HG03025 (cell line): ENCODE measurements at regions not wholly inside any gene's neighbourhood (a gene's known extent, or its start where the extent isn't known, plus 50 kb on each side); places are given as distances from the start of the nearest gene placed in this dataset.

Experiments
- ATAC-seq: cut with Tn5 transposase; IDR thresholded peaks from one replicate; pipeline ENCODE4 v1.9.1; 2021; ENCODE audit warnings: mild to moderate bottlenecking, moderate library complexity; ENCODE audit not compliant: unreplicated experiment, low FRiP score

- no peak for ATAC-seq
Observed at GRCh38 chr1:81498471-81499462, 302.0 kb upstream of the ADGRL2 start.

DNA sequence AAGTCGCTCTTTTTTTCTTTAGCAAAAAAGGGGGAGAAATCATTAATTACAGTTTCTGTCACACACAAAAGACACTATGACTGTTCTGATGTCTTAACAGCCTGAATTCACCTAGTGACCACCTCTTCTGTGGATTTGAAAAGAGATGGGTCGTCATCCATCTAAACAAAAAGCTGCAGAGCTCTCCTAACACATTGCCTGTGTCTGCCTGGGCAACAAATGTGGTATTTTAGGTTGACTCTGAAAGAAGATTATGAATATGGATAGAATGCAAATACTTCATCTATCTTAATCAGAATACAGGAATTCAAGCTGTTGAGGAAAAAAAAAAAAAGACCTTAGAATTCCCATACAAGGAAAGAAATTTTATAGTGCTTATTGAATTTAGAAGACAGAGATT lies 304.4 kb upstream of the ADGRL2 start:
- no peak for ATAC-seq

DNA sequence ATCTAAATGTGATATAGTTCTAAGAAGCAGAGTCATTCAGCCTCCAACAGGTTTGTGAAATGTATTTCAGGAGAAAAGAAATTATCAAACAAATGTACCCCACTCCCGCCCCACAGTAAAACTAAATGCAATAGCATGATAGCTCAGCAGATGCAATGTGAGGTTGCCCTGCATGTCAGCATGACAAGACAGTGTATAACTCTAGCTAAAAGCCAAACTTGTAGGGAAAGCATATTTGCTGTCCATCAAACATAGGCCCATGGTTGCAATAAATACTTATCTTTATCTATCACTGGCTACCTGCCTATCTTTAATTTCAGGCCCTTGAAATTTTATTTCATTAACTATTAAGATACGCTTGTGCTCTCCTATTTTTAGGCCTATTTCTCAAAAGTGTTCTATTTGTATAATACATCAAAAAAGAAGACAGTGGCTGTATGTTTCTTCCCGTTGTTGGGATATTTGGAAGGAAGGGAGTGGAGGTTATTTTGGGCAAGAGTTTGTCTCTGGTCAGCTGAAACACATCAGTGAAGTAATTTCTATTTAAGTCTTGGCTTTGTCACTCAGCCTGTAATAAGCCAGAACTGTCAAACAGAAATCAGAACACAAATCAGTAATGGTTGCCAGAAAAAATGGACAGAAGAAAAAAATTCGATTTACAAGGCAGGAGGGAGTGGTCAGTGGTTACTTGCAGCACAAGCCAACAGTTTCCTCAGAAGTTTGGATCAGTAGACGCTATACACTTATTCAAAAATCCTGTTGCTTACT lies 307.4 kb upstream of the ADGRL2 start:
- no peak for ATAC-seq

DNA sequence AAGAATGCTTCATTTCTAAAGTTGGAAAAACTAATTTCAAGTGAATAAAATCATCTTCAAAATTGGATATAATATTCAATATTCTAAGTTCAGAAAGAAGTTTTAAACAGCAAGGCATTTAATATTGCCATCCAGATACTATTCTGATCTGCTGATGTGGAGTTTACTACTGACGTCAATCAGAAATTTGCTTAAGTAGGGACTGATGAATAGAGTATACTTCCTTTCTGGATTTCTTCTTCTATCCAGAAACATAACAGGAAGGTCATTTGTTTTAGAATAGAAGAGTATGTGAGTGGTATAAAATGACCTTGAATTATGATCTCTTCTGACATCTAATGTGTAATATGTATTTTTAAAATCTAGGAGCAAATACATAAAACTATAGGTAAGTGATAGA lies 308.1 kb upstream of the ADGRL2 start:
- ATAC-seq, result no peak

DNA sequence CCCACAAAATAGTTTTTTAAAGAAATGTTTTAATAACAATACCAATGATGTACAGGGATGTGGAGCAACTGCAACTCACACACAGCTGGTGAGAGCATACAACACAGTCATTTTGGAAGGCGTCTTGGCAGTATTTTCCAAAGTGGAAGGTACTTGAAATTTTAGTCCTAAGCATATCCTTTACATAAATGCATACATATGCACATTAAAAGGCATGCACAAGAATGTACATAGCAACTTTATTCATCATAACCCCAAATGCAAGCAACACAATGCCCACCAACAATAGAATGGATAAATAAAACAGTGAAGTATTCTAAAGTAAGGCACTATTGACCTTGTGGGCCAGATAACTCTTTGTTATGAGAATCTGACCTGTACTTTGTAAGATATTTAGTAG lies 310.1 kb upstream of the ADGRL2 start:
- no peak for ATAC-seq

DNA sequence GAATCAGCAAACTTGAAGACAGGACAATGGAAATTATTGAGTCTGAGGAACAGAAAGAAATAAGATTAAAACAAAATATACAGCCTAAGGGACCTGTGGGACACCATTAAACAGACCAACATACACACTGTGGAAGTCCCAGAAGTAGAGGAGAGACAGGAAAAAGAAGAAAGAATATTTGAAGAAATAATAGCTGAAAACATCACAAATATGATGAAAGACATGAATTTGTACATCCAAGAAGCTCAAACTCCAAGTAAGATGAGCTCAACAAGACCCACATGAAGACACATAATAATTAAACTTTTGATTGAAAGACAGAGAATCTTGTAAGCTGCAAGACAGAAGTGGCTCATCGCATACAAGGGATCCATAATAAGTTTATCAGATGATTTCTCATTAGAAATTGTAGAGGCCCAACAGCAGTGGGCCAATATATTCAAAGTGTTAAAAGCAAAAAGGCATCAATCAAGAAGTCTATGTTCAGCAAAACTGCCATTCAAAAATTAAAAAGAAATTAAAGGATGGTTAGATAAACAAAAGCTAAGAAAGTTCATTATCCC lies 311.3 kb upstream of the ADGRL2 start:
- no peak for ATAC-seq

GRCh38 chr1:81484284-81484683 lies 316.4 kb upstream of the ADGRL2 start:
- ATAC-seq, result no peak

DNA sequence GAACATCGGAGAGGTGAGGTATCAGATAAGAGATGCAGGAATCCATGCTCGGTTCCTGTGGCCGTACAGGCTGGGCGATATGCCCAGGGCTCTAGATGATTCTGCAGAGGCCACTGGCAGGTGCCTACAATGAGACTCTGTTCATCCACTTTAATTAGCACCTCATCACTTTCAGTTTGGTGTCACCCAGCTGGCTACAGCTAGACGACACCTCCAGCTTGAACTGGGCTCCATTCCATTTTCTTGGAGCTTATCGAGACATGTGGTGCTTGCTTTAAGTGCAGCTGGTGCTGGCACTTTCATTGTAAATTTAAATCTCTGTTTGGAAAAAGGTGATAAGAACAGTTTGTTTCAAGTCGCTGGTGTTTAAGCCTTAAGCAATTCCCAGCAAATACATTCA lies 322.5 kb upstream of the ADGRL2 start:
- ATAC-seq, result no peak

DNA sequence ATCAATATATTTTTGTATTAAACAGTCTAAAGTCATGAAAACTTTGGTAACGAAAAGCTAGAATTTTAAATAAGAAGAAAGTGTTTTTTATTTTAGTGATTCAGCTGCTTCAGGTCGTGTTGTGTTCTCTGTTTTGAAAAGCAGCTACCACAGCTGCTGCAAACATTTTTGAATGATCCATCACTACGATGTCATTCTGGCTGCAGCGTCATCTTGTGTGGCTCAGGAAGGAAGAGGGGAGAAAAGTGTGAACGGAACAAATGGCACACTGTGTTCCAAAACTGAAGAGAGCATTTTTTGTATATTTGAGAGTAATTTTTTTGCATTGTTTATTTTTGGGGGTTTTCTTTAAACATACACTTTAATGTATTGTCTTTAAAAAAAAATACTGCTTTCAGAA lies 323.0 kb upstream of the ADGRL2 start:
- no peak for ATAC-seq

GRCh38 chr1:81472387-81472786 lies 328.3 kb upstream of the ADGRL2 start:
- no peak for ATAC-seq

GRCh38 chr1:81471255-81471654 lies 329.5 kb upstream of the ADGRL2 start:
- ATAC-seq, result no peak

DNA sequence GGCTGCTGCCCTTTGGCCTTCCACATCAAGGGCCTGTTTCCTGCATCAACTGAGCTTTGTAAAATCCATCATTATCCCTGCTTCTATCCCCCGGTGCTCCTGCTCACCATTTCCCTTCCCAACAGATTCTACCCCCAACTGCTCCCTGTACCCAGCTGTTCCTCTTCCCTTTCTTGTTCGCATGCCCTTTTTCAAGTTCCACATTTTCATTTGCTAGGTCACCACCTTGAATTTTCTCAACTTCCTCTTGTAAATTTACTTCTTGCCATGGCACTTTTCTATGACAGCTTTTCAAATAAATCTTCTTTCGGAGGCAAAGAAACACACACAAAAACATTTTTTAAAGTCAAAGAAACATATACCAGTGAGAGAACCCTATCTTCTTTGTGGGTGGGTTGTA lies 330.5 kb upstream of the ADGRL2 start:
- no peak for ATAC-seq

DNA sequence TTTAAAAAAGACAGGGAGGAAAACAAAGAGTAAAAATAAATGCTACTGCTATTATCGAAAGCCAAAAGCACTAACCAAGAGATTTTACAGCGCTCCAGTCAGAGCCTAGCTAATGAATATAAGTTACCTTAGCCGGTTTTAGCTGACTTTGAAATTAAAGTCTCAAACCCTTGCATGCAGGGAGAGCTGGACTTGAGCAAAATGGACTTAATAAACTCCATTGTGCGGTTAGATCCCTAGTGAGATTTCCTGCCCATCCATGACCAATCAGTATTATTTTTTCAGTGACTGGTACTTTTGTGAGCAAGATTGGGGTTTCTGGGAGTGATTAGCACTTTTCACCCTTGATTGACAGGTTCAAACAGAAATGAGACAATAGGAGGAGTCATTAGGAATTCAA lies 333.4 kb upstream of the ADGRL2 start:
- no peak for ATAC-seq

DNA sequence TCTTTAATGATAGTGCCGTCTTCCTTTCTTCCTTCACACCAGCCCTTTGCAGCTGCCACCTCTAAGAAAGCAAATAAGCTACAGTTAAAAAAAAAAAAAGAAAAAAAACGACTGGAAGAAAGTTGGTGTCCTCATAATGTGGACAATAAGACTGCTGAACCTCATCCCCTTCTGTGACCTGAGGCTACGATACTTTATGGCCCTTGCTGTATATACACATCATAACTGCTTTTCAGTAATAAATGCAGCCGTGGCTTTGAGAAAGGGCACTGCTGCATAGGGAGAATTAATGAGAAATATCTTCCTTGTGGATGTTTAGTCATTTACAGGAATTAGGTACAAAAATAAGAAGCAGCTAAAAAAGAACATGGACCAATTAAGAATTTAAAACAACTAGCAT lies 333.8 kb upstream of the ADGRL2 start:
- ATAC-seq, result no peak

DNA sequence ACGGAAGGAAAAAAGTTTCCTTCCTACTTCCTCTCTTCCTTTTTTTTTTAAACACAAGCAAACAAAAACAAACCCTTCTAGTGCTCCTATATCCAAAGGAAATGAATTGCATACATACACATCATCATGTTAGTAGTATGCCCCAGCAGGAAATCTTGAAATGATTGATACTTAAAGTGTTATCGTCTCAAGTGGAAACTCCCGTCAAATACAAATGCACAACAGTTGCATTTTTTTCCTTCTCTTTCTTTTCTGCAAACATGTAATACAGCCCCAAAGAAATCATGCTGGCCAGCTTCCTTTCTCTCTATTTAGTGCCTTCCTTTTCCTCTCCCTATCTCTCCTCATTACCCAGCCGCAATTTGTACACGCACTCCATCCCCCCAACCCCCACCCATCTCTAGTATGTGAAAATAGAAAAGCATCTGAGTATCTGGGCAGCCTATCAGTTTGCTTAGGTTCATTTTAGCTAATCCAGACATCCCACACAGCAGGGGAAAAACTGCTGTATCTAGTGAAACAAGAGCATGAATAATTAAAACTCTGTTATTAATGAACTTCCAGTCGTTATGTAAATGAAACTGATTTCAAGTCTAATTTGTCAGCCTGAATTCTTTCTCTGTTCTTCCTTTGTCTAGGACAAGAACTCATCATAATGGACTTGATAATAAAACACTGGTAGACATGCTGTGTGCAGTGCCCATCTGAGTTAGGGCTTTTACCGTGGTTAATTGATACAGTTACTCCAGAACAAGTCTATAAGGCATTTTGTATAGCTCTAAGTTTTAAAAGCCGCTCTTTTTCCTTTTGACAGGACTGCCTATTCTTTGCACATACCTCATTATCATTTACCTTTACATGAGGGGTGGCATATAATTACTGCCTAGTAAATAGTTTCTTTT lies 336.5 kb upstream of the ADGRL2 start:
- no peak for ATAC-seq

- no peak for ATAC-seq
Observed at GRCh38 chr1:81459043-81459442, 341.7 kb upstream of the ADGRL2 start.

- no peak for ATAC-seq
Observed at GRCh38 chr1:81458186-81458585, 342.5 kb upstream of the ADGRL2 start.

GRCh38 chr1:81455481-81455880 lies 345.3 kb upstream of the ADGRL2 start:
- no peak for ATAC-seq

- ATAC-seq, result no peak
Observed at GRCh38 chr1:81453971-81454370, 346.8 kb upstream of the ADGRL2 start.

DNA sequence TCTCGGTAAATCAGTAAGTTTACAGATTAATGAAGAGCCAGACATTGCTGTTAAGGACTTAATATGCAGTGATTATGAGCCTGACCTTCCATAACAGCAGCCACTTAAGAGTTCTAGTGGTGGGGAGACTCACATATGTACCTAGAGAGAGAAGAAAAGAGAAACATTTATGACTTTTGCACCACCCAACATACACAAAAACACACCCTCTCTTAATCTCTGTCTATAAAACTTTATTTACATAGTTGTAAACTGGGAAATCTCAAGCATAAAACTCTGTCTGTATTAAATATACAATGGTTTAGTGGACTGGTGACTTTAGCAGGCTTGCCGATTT lies 347.4 kb upstream of the ADGRL2 start:
- no peak for ATAC-seq
